Osteocyte (in vitro differentiated cells): ENCODE measurements at regions not wholly inside any gene's neighbourhood (a gene's known extent, or its start where the extent isn't known, plus 50 kb on each side); places are given as distances from the start of the nearest gene placed in this dataset.

Experiments used
- DNase-seq: peaks from one replicate; pipeline ENCODE4 v3.0.0; 2021; ENCODE audit warnings: mixed read lengths; ENCODE audit not compliant: unreplicated experiment; ENCODE audit errors: extremely low spot score
- H3K27ac Mint-ChIP-seq: one replicate; pipeline ENCODE4 v1.8.0; 2021; ENCODE audit warnings: mild to moderate bottlenecking, mixed read lengths; ENCODE audit not compliant: unreplicated experiment
- H3K27me3 Mint-ChIP-seq: one replicate; pipeline ENCODE4 v1.8.0; 2021; ENCODE audit warnings: mixed read lengths; ENCODE audit not compliant: unreplicated experiment
- H3K36me3 Mint-ChIP-seq: one replicate; pipeline ENCODE4 v1.8.0; 2021; ENCODE audit warnings: mixed read lengths; ENCODE audit not compliant: unreplicated experiment
- H3K4me1 Mint-ChIP-seq: one replicate; pipeline ENCODE4 v1.8.0; 2021; ENCODE audit warnings: mixed read lengths; ENCODE audit not compliant: unreplicated experiment
- H3K4me3 Mint-ChIP-seq: one replicate; pipeline ENCODE4 v1.8.0; 2021; ENCODE audit warnings: mild to moderate bottlenecking, moderate library complexity, mixed read lengths; ENCODE audit not compliant: unreplicated experiment
- H3K9me3 Mint-ChIP-seq: one replicate; pipeline ENCODE4 v1.8.0; 2021; ENCODE audit warnings: mixed read lengths; ENCODE audit not compliant: unreplicated experiment
- TF ChIP-seq, protein P1 (sequence below): fragments of 200-600 bp; sonication (generic); IDR thresholded peaks from 2 replicates; pipeline ENCODE4 v1.5.0; 2021; ENCODE audit warnings: antibody characterized with exemption, mild to moderate bottlenecking, moderate library complexity

DNA sequence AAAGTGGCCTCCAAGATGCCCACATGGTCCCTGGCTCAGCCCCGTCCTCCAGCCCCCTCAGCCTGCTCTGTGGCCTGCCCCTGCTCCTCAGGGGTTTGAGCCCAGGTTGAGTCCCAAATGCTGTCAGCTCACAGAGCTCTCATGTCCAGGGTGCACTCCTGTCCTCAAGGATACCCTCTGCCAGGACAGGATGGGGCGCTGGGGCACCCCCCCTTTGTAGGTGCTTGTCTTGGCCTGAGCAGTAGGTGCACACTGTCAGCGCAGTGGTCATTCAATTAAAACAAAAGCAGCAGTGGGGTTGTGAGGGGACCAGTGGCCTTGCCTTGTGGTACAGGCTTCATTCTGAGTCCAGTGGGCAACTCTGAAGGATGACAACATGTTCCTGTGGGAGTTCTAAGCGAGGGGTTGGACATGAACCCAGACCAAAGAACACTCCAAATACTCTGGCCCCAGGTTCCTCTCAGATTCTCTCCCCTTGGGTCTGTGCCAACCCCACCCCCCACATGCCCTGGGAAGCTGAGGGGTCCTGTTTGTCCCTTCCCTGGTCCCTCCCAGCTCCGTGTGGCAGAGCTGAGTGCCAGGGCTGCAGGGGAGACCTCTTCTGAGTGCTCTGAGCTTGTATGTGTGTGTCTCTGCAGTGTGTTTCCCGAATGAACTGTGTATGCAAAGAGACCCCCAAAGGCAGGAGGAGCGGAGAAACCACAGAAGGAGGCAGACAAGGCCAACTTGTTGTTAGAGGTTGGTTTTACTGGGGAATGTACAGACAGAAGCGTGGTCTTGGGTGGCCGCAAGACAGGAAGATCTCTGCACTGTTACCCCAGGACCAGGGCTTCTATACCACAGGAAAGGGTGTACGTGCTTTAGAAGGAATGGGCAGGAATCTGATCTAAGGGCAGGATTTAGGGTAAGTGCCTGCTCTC, 155.6 kb upstream of the HS6ST1 start:
- Mint-ChIP-seq H3K4me3 (no peak overlapping the region), H3K27me3 (peaks cover 2% of the 10 kb centered on the region), H3K9me3 (no peaks in the 10 kb centered on the region), H3K36me3 (peaks cover 2% of the 10 kb centered on the region), H3K4me1 (no peaks in the 10 kb centered on the region), H3K27ac (no peak overlapping the region)
- TF ChIP-seq, protein P1, sequence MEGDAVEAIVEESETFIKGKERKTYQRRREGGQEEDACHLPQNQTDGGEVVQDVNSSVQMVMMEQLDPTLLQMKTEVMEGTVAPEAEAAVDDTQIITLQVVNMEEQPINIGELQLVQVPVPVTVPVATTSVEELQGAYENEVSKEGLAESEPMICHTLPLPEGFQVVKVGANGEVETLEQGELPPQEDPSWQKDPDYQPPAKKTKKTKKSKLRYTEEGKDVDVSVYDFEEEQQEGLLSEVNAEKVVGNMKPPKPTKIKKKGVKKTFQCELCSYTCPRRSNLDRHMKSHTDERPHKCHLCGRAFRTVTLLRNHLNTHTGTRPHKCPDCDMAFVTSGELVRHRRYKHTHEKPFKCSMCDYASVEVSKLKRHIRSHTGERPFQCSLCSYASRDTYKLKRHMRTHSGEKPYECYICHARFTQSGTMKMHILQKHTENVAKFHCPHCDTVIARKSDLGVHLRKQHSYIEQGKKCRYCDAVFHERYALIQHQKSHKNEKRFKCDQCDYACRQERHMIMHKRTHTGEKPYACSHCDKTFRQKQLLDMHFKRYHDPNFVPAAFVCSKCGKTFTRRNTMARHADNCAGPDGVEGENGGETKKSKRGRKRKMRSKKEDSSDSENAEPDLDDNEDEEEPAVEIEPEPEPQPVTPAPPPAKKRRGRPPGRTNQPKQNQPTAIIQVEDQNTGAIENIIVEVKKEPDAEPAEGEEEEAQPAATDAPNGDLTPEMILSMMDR: no peak
- peak; percentile 70 for DNase-seq

DNA sequence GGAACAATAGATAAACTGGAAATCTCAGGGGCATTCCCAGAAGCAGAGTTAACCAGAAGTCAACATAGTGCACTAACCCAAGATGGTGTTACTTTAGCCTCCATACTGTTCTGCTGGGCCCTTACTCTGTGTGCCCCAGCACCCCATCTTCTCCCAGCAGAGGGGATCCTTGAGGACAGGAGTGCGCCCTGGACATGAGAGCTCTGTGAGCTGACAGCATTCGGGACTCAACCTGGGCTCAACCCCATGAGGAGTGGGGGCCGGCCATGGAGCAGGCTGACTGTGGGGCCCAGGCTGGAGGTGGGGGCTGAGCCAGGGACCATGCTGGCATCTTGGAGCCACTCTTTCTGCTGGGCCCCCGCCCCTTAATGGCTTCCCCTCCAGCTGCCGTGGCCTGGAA, 156.3 kb upstream of the HS6ST1 start:
- TF ChIP-seq, protein P1: no peak
- no peaks in the 10 kb centered on the region for H3K4me1 Mint-ChIP-seq

DNA sequence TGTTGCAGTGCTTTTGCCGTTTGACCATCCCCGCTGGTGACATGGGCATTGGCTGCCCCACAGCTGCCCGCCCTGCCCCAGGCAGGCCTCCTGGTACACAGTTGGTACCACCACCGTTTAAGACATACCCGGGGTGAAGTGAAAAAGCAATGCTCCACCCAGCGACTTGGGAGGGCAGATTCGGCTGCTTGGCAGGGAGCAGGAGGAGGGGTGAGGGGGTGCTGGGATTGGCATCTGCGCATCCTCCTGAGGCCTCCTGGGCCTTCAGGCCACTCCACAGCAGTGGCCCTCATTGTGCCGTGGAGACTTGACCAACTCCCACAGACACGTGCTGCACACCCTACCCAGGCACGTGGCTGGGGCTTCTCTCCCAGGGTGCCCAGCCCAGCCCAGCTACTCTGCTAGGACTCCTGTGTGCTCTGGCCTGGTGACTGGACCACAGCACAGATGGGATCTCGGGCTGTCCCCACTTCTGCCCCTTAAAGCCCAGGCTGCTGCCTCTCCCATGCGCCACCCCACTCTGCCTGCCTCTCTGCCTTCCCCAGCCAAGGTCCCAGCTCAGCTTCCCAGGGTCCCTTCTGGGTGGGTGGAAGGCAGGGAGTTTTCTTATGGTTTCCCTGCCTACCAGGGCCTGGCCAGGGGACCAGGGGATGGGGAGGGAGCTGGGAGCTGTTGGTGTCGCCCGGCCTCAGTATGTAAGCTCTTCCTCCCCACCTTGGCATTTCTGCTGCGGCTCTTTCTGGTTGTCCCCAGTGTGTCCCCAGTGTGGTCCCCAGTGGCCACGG, 157.0 kb upstream of the HS6ST1 start:
- peaks cover under 1% of the 10 kb centered on the region for H3K36me3 Mint-ChIP-seq
- peaks cover 6% of the 10 kb centered on the region for H3K9me3 Mint-ChIP-seq
- TF ChIP-seq, protein P1: no peak
- peaks cover 2% of the 10 kb centered on the region for H3K27me3 Mint-ChIP-seq
- H3K4me3 Mint-ChIP-seq: no peak overlapping the region
- no peak overlapping the region for H3K27ac Mint-ChIP-seq
- no peaks in the 10 kb centered on the region for H3K4me1 Mint-ChIP-seq
- peak; percentile 76 for DNase-seq

More for the DNA sequence above, 156.3 kb upstream of the HS6ST1 start:
- no peak overlapping the region for H3K4me3 Mint-ChIP-seq
- peaks cover 2% of the 10 kb centered on the region for H3K36me3 Mint-ChIP-seq
- no peaks in the 10 kb centered on the region for H3K9me3 Mint-ChIP-seq
- no peak overlapping the region for H3K27ac Mint-ChIP-seq
- peaks cover 2% of the 10 kb centered on the region for H3K27me3 Mint-ChIP-seq
- no peak for DNase-seq

DNA sequence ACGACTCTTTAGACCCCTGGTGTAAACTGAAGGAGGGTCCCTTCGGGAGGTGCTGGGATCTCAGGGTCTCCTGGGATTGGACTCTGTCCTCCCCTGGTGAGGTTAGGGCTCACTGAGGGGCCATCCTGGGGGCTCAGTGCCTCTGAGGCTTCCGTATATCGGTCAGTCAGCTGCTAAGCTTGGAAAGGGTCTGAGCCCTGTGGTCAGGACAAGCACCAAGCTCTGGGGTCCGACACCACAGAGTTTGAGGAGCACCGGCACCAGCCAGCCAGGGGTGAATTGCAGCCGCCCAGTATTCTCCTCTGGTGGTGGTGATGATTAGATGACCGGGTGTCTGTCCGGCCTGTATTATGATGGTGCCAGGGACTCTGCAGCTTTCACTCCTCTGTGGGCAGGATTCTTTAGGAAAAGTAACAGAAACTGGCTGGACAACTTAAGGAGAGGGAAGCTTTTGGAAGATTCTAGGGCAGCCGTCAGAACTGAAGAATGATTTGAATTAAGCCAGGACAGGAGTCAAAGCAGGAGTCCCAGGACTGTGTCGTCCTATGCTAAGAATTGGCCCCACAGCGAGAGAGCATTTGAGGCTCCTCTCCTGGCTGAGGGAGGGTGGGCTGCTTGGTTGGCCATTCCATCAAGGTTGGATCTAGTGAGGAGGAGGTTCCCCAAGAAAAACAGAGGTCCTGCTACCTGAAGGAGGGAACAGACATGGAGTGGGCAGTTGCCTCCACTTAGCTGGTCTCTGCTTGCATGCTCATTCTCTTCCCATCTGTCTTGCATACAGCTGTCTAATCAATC, 158.6 kb upstream of the HS6ST1 start:
- Mint-ChIP-seq H3K4me3 (no peak overlapping the region), H3K27me3 (peaks cover 2% of the 10 kb centered on the region), H3K36me3 (peaks cover 5% of the 10 kb centered on the region), H3K27ac (no peak overlapping the region), H3K9me3 (peaks cover 13% of the 10 kb centered on the region), H3K4me1 (no peaks in the 10 kb centered on the region)
- TF ChIP-seq, protein P1: no peak
- peak; percentile 68 for DNase-seq
